NAMALWA (cell line): ENCODE measurements at regions not wholly inside any gene's neighbourhood (a gene's known extent, or its start where the extent isn't known, plus 50 kb on each side); places are given as distances from the start of the nearest gene placed in this dataset.
A peak's percentile ranks its signal among the peaks of the same experiment; 100 is the strongest.
"Not testable (repeated sequence)": the region's sequence is repeated elsewhere in the genome, so short reads cannot be mapped to it uniquely, and the experiment has no call there.

Experiments
- DNase-seq: peaks from one replicate; pipeline ENCODE4 v3.0.0-alpha.2; 2015; ENCODE audit warnings: low spot score

DNA sequence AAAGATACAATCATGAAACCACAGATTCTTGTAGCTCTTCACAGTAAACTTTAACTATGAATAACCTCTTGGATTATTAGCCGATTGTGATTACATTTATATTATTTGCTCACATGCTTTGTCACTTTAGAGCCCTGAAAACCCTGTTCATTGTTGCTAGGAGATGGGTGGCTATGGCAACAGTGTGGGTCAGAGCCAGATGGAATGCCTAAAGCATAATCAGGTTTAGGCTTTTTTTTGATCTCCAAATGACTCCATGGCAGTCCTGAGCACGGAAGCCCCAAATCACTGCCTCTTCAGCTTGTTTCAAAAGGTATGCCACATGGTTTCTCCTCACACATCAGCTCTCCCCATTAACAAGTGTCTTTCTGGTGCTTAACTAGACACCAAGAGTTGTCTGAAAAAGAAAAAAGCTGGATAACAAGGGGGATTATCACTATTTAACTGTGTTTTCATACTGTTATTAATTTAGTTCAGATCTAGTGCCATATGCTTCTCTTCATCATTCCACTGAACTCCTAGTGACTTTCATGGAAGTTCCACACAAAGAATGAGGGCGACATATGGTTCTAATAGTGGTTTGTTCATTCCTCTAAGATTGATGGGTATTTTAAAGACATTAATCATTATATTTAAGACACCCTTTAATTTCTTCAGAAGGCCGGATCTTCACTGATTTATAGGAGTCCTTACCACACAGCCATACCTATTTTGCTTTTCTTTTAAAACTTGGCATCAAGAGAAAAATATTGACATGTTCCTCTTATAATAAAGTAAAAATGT, 88.8 kb upstream of the PAM start:
- no peak for DNase-seq

DNA sequence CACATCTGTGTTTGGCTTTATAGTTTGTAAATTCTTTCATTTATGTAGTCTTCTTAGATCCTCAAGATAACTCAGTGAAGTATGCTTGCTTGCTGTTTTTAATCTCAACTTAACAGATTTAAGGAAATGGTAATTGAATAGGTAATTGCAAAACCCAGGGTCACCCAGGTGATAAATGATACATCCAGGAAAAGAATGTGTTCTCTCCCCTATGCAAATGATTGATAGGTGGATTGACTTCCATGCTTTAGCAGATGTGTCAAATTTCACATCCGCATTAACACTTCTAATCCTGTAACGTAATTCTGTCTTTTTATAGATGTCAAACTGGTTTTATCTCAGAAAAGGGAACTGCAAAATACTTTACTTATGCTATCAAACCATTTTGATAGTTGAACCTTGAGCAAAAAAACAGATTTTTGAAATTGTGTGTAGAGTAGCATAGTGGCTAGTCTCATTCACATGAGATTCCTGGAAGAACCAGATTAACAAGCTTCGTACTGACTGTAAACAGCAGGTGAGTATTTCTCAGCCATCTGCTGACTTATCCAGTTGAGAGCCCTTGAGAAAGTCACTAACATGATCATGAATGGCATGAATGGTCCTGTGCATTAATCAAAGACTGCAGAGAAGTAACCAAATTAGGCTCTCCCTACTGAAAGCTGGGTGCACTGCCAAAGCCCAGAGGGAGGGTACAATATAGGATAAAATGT, 86.7 kb upstream of the PAM start:
- DNase-seq = no peak

DNA sequence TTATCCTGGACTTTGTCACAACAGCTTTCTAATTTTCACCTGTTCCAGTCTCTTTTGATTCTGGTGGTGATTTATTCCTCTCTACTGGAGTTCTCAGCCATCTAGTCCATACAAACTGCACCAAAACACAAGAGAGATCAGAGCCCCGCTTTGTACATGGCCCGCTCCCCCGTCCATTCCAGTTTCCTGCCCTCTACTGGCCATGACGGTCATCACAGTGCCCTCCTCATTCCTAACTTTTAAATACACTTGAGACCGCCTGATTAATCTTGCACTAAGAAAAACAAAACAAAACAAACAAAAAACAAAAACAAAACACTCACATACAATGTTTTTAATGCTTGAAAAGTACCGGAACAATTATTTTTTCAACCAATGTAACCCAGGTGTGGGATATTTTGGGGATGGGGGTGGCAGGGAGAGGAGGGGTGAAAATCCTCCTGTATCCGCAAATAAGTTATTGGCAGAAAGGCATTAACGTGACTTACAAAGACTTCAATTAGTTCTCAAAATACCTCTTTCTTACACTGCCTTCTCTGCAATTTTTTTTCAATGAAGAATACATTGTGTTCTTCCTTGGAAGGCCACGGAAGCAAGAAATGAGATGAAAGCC, 84.8 kb upstream of the PAM start:
- DNase-seq = peak; percentile 15

DNA sequence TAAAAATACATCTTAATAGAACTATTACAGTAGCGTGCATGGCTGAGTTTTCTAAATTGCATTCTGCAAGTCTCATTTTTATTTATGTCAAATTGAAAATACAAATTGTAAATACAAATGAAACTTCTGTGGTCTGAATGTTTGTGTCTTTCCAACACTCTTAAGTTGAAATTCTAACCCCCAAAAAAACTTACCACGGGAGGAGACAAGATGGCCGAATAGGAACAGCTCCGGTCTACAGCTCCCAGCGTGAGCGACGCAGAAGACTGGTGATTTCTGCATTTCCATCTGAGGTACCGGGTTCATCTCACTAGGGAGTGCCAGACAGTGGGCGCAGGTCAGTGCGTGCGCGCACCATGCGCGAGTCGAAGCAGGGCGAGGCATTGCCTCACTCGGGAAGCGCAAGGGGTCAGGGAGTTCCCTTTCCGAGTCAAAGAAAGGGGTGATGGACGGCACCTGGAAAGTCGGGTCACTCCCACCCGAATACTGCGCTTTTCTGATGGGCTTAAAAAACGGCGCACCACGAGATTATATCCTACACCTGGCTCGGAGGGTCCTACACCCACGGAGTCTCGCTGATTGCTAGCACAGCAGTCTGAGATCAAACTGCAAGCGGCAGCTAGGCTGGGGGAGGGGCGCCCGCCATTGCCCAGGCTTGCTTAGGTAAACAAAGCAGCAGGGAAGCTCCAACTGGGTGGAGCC, 83.9 kb upstream of the PAM start:
- DNase-seq = not testable (repeated sequence)

DNA sequence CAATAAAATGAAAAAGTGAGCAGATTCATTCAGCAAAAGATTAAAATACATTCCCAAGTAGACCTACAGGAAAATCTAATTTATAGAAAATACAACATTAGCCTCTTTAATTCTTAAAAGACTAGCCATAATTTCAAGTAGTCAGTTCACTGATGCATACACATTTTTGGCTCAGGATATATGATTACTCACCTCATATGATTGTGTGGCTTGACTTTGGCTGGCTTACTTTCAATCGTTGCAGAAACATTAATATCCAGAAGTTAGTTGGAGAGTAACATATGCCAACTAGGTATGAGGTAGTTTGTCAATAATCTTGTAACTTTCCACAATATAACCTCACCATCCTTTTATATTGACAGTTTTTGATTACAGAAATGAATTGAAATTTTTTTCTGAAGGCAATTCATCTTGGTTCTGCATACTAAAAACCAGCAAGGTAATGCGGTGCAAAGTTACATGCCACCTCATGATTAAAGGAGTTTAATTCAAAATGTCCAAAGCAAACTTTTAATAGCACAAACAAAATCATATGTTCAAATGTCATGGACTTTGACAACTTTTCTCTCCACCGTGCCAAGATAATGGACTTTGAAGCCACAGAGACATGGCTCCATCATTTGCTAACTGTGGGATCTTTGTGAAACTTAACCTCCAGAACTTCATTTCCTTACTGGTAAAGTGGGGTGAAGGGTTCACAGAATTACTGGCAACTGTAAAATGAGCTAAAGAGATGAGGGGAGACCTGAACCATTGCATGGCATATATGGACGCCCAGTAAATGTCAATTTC, 76.6 kb upstream of the PAM start:
- no peak for DNase-seq

DNA sequence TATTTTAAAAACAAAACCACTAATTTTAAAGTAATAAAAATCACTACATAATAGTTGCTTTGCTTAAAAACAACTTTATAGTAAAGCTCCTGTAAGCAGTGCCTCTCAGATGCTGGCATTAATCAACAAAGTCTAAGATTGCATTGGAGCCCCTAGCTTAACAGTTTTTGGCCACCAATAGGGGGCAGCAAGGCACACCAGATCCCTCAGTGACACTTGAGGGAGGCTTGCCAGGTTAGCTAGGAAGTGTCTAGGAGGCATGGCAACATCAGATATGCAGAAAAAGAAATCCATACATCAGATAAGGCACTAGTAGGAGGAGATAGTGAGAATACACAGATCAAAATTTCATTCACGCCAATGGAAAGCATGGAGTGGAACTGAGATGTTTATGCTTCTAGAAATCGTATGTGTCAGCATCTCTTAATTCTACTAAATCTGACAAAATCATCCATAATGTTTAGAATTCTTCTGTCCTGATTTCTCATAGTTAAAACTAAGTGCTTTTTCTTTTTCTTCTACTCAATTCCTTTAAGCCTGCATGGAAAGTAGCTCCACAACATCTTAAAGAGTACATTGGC, 73.6 kb upstream of the PAM start:
- DNase-seq = peak; percentile 75

DNA sequence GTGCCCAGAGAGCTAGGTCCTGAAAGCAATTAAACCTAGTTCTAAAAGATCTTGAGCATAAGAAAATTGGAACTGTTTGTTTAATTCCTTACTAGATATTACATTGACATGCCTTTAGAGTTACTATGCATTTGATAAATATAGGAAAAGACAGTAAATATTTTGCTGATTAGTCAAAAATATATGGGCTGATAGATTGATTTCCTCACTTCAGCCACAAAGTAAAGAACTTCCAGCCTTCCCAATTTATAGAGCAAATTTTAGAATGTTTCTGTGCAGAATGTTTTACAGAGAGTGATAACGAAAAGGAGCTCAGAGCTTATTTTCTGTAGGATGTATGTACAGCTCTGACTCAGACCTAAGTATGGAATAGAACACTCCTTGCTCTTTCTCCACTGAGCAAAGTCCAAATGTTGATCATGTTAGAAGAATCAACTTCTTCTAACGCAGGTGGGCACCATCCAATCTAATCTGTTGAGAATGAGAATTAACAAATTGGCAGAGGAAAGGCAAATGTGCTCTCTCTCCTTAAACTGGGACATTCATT, 72.9 kb upstream of the PAM start:
- DNase-seq = no peak

DNA sequence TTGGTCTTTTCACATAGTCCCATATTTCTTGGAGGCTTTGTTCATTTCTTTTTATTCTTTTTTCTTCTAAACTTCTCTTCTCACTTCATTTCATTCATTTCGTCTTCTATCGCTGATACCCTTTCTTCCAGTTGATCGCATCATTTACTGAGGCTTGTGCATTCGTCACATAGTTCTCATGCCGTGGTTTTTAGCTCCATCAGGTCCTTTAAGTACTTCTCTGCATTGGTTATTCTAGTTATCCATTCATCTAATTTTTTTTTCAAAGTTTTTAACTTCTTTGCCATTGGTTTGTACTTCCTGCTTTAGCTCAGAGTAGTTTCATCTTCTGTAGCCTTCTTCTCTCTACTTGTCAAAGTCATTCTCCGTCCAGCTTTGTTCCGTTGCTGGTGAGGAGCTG, 67.0 kb upstream of the PAM start:
- DNase-seq = not testable (repeated sequence)

DNA sequence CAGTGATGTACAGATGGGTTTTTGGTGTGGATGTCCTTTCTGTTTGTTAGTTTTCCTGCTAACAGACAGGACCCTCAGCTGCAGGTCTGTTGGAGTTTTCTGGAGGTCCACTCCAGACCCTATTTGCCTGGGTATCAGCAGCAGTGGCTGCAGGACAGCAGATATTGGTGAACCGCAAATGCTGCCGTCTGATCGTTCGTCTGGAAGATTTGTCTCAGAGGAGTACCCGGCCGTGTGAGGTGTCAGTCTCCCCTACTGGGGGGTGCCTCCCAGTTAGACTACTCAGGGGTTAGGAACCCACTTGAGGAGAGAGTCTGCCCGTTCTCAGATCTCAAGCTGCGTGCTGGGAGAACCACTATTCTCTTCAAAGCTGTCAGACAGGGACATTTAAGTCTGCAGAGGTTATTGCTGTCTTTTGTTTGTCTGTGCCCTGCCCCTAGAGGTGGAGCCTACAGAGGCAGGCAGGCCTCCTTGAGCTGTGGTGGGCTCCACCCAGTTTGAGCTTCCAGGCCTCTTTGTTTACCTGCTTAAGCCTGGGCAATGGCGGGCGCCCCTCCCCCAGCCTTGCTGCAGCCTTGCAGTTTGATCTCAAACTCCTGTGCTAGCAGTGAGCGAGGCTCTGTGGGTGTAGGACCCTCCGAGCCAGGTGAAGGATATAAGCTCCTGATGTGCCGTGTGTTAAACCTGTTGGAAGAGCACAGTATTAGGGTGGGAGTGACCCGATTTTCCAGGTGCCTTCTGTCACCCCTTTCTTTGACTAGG, 66.3 kb upstream of the PAM start:
- DNase-seq = not testable (repeated sequence)

DNA sequence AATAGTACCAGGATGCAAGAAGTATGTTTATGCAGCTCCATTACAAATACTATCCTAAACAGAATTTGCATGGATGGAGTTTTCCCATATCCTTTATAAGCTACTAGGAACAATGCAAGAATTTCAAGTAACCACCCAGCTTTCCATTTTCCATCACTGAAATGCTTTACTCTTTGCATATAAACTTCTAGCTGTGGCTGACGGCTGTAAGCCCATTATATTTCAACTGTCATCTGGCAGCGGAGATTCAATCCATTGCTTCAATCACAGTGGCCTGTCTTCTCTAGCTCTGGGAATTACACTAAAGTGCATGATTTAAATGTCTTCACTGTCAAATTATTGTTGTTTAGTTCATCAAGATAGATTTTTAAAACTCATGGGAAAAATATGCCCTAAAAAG, 64.2 kb upstream of the PAM start:
- no peak for DNase-seq

DNA sequence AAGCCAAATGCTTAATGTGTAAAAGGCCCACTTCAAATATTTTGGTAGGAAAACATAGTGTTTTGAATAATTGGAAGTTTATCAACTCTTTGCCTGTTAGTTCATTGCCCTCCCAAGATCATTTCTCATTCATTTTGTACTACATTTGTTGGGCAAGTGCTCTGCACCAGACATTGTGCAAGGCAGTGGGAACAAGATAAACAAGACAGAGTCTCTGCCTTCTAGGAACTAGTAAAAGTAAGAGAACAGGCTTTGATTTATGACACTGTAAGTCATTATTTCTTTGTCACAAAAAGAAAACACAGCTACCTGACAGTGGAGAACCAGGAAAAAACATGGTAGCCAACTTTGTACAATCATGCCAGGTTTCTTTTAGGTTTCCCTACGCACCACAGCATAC, 63.7 kb upstream of the PAM start:
- no peak for DNase-seq

DNA sequence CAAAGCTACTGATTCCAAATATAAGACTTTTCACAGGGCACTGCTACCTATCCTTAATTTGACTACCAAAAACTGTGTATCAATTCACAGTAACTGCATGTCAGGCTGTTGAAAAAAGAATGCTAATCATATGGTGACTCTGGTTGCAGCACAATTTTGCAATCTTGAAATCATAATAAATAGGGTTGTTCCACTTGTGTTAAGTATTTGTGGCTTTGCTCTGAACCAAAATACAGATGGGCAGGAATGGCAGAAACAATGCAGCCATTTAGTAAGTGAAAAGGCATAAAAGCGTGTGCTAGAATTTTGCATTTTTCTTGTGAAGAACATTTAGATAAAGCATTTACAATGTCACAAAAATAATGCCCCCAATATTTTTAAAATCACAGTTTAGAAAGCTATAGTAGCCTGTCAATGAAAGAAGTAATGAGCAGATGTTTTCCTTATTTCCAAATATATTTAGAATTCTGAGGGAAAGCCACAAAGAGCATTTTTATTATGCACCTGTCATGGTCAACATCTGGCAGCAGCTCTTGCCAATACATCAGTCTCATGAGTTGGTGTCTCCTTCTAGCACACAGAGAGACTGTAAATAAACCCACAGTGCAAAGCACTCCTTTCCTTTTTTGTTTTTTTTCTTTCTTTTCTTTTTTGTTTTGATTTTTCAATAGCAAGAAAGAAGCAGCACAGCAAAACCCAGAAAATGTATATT, 54.8 kb upstream of the PAM start:
- no peak for DNase-seq

DNA sequence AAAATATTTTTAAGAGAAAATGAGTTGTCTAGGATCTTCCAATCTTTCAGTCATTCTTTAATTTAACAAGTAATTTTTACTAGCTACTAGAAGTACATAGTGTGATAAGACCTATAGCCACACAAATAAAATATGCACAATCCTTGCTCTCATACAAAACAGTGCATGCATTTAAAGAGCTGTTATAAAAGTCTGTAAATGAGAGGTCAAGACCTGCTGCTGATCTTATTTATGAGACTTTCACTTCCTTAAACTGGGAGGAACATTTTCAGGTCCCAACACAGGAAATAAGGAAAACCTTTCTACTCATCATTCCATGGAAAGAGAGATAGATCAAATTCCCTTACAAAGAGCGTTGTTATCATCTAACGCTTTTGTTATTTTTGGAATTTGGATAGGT, 54.2 kb upstream of the PAM start:
- no peak for DNase-seq

DNA sequence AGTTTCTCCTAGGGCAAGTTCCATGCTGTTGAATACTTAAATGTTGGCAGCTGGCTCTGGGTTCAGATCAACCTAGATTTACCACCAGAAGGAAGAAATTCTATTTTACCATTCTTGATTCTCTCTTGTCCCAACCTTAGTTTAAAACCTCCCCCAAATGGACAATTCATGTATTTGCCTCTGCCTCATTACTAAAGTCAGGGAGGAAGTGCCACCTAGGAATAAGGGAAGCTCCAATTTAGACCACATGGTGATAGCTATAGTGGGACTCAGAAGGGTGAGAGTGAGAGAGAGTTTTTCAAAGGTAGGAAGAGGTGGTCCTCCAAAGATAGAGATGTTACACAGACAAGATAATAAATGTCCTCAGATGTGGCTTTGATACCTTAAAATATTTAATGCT, 53.4 kb upstream of the PAM start:
- no peak for DNase-seq
